ENCODE measurements at regions not wholly inside any gene's neighbourhood (a gene's known extent, or its start where the extent isn't known, plus 50 kb on each side); places are given as distances from the start of the nearest gene placed in this dataset.

DNA sequence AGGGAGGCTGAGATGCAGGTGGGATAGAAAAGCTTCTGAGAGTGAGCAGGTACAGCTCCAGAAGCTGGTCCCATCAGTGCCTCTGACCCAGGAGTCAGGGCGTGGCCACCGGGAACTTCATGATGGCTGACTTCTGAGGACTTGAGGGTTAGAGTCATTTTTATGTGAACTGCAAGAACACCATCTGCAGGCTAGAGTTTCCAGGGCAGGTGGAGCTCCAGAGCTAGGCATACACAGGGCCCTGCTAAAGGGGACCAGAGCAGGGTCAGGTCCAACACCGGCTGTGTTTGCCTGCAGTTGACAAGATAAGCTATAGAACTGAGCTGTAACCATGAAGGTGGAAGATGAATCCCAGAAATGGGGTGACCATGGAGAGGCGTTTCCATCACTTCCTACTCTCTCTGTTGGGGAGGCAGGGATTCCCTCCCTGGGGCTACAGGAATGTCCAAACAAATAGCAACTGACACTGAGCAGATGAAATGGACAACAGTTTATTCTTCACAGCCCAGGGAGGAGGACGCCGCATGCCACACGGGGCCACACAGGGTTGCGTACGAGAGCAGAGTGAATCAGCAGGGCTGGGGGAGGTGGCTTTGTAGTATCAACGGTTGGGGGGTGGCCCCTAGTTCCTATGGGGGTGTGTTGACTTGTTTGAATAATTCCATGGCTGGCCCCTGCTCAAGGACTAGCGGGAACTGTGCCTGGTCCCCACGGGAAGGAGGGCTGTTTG lies 77.6 kb upstream of the ZNF516 start:
- no peak for DNase-seq (ENCODE audit: low read depth)

DNA sequence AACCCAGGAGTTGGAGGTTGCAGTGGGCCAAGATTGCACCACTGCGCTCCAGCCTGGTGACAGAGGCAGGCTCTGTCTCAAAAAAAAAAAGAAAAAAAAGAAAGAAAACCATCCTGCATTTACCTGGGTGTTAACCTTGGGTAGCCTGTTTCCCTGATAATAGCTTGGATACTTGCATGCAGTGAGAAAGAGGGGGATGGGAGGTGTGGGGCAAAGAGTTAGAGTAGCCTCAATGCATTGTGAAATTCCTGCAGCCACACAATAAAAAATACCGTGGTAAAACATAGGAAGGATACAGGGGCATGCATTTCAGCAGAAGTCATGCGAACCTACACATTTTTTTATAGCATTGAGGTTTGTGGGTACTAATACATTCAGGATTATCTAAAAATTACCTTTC lies 76.6 kb upstream of the ZNF516 start:
- no peak for DNase-seq (ENCODE audit: low read depth)

DNA sequence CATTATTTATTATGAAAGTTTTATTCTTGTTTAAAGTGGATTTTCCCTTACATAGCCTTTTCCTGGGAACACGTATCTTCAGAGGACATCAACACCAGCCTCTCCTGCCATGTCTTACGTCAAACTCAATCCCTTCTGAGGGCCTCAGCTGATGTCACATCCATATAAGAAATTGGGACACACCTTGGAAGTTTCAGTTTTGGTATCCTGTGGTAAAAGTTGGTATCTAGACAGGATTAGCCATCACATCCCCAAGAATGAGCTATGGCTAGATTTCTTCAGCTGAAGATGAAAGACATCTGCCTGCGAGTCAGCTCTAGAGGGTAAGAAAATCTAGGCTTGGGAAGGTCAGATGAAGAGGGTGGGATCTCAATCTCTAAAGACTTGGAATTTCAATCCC lies 75.8 kb upstream of the ZNF516 start:
- DNase-seq (ENCODE audit: low read depth), result no peak

DNA sequence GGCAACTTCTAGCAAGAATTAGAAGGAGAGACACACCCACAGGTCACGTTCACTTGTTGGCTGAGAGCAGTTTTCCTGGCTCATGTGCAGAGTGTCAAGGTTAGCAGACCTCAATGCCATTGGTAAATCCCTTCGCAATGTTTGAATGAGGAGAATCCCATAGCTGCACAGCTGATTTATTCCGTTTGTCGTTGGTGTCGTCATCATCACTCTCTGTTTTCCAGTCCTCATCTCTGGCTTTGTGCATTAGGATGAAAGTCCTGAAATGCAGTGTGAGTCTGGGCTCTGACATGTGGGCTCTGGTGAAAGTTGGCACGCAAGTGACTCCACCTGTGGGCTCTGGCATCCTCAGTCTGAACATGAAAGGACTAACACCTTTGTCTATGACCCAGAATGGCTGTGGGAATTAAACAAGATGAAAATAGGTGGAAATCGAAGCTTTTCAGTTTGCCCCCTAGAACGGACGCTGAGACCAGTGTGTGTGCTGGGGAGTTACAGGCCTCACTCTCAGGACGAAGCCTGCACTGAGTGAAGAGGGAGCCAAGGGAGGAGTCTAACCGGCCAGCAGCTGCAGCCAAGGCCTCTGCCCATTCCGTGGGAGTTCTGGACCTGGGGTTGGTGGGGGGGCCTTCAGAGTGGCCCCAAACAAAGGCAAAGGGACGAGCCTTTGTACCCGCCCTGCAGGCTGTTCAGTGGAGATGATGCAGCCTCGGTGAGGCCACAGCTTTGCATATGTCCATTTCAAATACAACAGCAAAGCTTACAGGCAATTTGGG lies 74.8 kb upstream of the ZNF516 start:
- no peak for DNase-seq (ENCODE audit: low read depth)

DNA sequence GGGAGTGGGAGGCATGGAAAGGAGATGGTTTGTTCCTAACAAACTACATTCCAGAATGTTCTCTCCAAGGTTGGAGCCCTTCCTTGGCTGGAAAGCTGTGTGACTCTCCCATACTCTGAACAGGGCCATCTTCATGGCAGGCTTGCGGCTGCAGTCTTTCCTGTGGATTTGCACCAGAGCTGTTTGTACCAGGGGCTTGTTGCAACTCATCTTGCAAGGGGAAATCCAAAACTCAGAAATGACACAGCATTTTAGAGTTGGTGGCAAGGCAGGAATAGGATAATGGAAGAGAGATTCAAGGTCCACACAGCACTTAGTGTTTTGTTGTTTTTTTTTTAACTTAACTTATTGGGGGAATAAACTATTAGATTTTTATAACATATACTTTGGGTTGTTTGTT lies 73.7 kb upstream of the ZNF516 start:
- no peak for DNase-seq (ENCODE audit: low read depth)

DNA sequence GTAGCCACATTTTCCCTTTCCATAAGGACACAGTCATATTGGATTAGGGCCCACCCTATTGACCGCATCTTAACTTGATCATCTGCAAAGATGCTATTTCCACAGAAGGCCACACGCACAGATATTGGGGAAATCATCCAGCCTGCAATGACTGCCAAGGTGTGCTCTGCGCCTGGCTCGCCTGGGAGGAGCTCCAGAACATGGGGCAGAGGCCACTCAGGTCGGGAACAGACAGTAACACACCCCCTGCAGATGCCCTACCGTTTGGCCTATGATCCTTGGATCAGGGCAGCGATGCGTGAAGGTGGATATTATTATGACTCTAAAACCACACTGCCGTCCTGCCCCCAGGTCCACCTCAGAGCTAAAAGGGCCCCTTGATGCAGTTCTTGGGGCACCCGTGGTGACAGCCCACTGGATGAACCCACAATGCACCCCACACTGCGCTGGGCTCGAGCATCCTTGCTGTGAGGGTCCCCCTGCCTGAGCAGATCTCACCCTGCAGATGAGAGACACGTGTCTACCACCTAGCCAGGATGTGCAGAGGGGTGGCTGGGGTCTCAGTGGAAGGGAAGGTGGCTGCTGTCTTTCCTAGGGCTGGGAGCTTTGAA lies 72.9 kb upstream of the ZNF516 start:
- DNase-seq (ENCODE audit: low read depth), result no peak

DNA sequence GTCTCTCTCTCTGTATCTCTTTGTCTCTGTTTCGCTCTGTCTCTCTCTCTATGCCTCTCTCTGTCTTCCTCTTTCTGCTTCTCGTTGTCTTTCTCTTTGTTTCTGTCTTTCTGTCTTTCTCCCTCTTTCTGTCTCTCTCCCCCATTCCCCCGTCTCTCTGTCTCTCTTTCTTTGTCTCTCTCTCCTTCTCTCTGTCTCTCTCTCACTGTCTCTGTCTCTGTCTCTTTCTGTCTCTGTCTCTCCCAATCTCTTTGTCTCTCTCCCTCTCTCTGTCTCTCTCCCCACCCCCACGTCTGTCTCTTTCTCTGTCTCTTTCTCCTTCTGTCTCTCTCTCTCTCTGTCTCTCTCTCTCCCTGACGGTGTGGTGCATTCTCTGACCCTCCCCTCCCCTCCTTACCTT lies 71.9 kb upstream of the ZNF516 start:
- no peak for DNase-seq (ENCODE audit: low read depth)

DNA sequence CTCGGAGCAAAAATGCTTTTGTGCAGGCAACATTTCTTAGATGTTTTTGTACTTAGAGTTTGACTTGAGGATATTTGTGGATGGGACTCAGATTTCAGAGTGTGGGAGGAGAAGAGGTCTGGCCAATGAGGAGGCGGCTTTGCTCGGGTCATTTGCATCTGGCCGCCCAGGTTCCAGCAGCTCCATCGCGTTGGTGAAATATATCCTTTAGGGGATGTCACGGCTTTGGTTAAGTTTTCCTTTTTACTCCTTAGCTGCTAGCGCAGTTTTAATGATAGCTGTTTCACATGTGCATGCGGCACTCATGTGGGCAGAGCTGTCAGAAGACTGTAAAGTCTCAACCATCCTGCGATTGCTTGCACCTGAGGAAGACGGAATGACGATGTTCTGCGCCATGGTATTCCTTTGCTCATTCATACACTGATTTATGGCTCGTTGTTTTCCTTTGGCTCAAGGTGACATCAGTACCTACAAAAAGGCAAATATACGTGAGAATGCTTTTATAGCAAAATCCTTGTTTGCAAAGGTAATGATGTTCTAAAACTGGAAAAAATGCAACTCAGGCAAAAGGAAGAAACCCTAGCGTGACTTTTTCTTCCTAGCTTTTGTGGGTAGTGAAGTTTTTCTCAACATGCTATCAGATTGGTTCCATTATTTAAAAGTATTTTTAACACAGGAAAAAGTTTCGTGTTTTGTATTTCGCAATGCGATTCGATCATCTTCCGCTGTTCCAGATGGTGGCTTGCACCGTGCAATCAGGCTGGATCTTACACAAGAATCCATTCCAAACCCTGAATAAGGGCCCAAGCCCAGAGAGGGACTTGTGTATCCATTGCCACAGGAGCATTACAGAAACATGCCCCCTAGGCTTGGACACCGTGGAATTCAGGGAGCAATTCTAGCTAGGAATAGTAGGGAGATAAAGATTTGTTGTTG lies 70.5 kb upstream of the ZNF516 start:
- peak; percentile 88 for DNase-seq (ENCODE audit: low read depth)

DNA sequence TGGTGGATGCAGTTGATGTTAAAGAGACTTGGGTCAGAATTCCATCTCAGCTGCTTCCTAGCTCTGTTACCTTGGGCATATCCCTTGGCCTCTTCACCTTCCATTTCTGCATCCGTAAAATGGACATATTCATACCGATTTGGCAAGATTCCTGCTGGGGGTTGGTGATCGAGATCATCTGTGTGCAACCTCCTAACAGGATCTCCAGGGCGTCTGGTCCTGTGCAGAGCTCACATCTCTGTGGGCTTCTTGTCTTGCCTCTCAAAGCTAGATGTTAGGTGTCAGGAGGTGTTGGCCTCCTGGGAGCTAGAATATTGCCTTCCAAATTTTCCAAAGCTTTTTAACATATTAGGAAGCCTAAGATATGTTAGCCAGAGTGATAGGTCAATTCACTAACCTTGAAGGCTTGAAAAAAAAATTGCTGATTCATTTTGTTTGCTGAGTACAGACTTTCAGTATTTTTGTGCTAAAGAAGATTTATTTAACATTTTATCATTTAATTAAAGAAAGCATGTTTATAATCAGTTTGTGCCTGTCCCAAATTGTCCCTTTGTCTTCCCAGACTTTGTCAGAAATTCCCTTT lies 69.7 kb upstream of the ZNF516 start:
- DNase-seq (ENCODE audit: low read depth), result no peak

DNA sequence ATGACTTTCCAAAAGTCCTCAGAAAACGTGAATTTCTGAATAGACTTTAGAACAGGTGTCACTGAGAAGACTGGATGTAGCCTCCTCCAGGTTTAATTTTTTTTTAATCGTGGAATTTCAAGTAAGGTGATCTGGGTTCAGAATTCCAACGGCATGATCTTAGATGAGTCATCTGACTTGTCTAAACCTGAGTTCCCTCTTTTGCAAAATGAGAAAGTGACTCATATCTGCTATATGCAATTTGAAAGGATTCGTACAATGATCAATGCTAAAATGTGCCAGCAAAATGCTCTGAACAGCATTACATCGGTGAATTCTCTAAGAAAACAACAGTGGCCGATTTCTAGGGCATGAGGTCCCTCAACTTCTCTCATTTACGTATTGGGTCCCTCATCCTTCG lies 69.1 kb upstream of the ZNF516 start:
- DNase-seq (ENCODE audit: low read depth), result no peak

DNA sequence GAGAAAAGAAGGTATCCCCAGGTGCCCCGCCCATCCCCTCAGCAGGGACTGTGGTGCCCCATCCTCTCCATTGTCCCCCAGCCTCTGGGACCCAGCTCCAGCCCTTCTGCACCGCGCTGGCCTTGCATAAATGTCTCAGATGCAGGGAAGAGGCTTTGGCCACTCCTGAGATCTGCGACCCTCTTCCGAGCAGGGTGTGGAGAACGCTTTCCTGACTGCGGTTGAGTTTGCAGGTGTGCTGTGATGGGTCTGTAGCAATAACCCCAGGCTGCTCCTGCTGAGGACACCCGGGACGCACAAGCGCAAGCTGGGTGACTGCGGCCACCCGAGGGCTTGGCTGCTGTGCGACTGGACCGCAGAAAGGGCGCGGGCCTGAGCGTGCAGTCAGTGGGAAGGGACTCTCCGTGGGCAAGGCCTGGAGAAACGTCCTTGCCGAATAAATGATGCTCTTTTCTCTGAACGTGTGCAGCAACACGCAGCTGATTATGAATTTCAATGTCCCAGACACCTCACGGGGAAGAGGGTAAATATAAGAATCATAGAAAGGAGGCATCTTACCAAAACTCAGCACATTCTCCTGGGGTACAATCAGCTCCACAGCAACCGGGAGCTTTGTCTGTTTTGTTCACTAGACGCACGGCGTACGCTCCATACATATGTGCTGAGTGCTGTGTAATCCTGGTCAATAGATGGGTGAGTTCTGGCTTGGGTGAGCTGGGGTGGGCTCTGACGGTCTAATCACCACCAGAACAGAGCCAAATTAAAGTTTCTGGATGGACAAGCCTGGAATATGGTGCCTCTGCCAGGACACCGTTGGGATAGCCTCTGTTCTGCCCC lies 67.5 kb upstream of the ZNF516 start:
- DNase-seq (ENCODE audit: low read depth), result no peak

DNA sequence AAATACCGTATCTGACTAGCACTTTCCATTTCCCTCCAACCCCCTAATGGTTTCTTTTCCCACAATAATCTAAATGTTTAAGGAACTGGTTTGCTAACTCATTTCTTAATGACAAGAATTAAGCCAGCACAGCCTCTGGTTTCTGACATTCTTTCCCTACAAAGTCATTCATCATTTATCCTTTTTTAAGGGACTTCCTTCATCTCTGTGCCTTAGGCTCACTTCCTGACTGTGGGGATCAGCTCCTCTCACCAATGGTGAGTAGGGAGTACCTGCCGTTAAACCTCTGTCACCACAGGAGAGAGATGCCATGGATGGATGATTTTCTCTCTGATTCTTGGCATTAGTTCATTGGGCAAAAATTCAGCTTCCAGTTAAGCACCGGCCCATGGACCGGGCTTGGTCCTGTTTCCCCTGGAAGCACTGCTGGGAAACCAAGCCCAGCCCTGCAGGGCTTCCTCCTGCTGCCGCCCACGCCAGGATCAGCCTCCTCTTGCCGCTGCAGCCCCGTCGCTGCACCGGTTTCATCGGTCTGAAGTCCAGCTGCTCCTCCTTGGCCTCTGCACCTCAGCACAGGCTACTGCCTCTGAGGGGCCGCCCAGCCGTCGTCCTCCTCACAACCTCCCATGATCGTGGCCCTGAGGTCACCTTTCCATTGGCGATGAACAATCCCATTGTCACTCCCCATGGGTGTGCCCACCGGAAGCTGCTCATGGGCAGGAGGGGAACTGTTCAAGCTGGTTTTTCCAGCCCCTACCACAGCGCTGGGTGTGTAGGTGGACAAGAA lies 64.0 kb upstream of the ZNF516 start:
- DNase-seq (ENCODE audit: low read depth), result no peak

DNA sequence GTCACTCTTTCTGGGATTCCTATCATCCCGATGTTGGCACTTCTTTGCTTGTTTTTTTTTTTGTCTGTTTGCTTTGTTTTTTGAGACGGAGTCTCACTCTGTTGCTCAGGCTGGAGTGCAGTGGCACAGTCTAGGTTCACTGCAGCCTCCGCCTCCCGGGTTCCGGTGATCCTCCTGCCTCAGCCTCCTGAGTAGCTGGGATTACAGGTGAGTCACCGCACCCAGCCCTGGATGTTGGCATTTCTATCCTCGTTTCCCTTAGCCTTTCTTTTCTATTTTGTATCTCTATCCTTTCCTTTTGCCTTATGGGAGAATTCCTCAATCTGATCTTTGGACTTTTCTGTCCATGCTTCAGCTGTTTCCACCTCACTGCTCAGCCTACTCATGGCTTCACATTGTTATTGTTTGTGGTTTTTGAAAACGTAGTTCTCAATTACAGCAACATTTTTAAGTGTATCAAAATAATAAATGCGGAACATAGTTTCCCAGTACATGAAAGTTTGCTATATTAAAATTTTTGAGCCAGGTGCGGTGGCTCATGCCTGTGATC lies 62.1 kb upstream of the ZNF516 start:
- no peak for DNase-seq (ENCODE audit: low read depth)

DNA sequence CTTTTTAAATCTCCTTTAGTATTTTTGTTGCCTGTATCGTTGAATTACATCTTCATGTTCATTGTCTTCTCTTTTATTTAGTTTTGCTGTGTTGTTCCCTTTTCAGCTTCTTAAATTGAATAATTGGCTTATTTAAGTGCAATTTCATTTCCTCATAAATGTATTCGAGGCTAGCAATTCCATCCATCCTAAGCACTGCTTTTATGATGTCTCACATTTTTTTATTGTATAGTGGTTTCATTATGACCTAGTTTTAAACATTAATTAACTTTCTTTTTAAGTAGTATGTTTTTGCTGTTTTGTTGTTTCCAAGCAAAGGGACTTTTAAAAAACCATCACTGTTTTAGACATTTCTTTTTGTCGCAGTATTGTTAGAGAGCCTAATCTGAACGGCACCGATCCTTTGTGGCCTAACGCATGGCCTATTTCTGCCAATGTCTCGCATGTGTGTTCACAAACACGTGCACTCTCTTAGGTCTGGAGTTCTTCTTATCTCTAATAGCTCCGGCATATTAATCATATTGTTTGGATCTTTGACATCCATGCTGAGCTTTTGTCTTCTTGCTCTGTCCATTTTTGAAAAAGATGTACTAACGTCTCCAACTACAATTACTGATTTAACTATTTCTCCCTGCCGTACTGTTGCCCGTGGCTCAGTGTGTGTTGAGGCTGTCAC lies 59.6 kb upstream of the ZNF516 start:
- DNase-seq (ENCODE audit: low read depth), result no peak

DNA sequence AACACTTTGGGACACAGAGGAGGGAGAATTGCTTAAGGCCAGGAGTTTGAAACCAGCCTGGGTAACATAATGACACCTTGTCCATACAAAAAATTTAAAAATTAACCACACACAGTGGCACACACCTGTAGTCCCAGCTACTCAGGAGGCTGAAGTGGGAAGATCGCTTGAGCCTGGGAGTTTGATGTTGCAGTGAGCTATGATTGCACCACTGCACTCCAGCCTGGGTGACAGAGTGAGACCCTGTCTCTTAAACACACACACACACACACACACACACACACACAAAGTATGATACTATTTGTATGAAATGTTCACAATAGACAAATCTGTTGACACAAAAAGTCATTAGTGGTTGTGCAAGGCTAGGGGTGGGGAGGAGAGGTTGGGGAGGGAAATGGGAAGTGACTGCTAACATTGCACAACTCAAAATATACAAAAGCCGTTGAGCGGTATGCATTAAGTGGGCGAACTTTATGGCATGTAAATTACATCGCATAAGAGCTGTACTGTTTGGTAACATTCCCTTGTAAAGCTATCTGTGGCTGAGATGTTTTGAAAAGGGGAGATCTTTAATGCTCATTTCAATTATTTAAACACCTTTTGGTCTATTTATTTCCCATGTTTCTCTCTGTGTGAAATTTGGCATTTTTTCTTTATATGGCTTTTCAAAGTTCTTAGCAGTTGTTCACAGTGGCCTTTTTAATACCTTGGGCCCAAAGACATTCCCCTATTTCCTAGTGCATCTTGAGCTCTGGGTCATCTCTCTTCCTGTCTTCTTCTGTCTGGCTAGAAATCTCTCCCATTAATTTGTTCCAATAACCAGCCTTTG lies 58.9 kb upstream of the ZNF516 start:
- DNase-seq (ENCODE audit: low read depth), result no peak

DNA sequence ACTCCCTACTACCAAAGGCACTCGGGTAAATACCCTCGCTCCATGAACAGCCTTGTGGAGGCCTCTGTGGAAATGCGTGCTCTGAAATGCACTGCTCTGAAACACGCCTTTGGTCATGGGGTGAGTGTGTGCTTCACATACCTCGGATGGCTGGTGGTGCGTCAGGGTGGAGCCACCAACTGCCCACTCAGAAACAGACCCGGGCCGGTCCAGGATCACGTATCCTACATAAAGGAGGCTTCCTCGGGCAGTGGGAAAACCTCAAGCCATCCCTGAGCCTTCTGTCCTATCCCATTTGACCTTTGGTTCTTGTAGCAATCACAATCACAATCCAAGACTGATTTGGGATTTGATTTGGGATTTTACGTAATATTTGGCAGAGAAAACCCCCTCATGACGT lies 53.5 kb upstream of the ZNF516 start:
- DNase-seq (ENCODE audit: low read depth), result no peak

DNA sequence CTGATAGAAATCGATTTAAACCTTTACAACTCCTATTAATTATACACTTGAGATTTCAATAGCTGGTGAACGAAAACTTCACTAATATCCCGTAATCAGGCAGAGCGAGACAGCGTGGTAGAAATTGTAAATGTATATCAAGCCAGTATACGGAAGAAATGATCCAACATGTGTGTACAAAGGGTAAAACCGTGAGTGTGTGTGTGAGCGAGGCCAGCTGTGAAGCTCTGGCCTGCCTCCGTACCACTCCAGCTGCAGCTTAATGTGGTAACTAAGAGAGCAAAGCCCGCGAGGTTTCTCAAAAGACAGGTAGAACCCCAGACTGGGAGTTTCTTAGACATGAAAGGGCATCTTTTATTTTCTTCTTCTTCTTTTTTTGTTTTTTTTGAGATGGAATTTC lies 52.3 kb upstream of the ZNF516 start:
- no peak for DNase-seq (ENCODE audit: low read depth)

DNA sequence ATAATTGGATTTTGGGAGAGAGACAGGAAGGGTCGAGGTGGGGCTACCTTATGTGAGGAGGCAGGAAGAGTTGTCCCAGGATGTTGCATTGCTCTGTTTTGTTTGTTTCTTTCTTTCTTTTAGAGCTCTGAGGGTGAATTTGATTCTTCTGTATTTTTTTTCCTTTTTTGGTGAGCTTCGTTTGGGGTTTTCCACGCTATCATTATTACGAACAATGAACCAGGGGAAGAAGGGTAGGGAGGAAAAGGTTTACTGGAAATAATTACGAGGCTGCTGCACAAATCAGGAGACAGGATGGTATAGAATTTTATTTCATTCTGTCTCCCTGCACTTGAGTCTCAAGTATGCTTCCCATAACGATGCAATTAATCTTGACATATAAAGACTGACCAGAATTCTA lies 51.4 kb upstream of the ZNF516 start:
- DNase-seq (ENCODE audit: low read depth), result no peak
